ENCODE measurements at regions not wholly inside any gene's neighbourhood (a gene's known extent, or its start where the extent isn't known, plus 50 kb on each side); places are given as distances from the start of the nearest gene placed in this dataset.

DNA sequence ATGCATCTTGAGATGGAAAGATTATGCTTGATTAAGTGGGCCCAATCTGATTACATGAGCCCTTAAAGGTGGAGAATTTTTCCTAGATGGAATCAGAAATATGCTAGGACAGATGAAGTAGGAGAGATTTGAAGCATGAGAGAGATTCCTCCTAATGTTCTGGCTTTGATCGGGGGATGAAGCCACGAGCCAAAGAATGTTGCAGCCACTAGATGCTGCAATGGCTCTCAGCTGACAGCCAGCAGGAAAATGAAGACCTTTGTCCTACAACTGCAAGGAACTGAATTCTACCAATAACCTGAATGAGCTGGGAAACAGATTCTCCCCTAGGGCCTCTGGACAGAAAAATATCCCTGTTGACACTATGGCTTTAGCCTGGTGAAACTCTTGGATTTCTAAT, 82.6 kb upstream of the ATP2B1 start:
- no peak for TF ChIP-seq SIN3A (IDR thresholded peaks at IDR 0.05; ENCODE audit: low read depth, low read length)
- no peak for TF ChIP-seq CHD2 (IDR thresholded peaks at IDR 0.05; ENCODE audit: borderline replicate concordance, low read depth, low read length)
- TF ChIP-seq CTCF (IDR thresholded peaks at IDR 0.05 in 2 of 3, conservative IDR thresholded peaks at IDR 0.05 in 1 of 3; ENCODE audit: control insufficient read depth in 2 of 3, extremely low read depth in 1 of 3, insufficient read depth in 1 of 3, low read depth in 3 of 3, low read length in 3 of 3), result no peak
- TF ChIP-seq TCF12 (IDR thresholded peaks at IDR 0.05; ENCODE audit: low read depth, low read length), result no peak
- TF ChIP-seq SREBF2 (IDR thresholded peaks at IDR 0.05; ENCODE audit: low read length), result no peak
- TF ChIP-seq RCOR1 (conservative IDR thresholded peaks at IDR 0.05; ENCODE audit: low read depth, low read length), result no peak
- TF ChIP-seq EZH2 (IDR thresholded peaks at IDR 0.05; ENCODE audit: borderline replicate concordance, control insufficient read depth, low read depth, low read length), result no peak

All from GM12878 (cell line).